Esophagus muscularis mucosa (tissue), 3 donors: ENCODE measurements at regions not wholly inside any gene's neighbourhood (a gene's known extent, or its start where the extent isn't known, plus 50 kb on each side); places are given as distances from the start of the nearest gene placed in this dataset.

Experiments
- POLR2AphosphoS5 ChIP-seq, 2 donors: sonication (generic); formaldehyde crosslinking; IDR thresholded peaks; one replicate each; pipeline ENCODE4 v1.6.1; 2017; ENCODE audit warnings: antibody characterized with exemption in 2 of 2
- TF ChIP-seq, protein P1 (sequence below), 3 experiments: fragments of 200-600 bp in 2 of 3; fragments of 450-650 bp in 1 of 3; sonication (generic) in 2 of 3; IDR thresholded peaks; one replicate each; pipeline ENCODE4 v1.5.1; 2017 to 2019; ENCODE audit warnings: antibody characterized with exemption in 3 of 3, mild to moderate bottlenecking in 2 of 3, moderate library complexity in 1 of 3

DNA sequence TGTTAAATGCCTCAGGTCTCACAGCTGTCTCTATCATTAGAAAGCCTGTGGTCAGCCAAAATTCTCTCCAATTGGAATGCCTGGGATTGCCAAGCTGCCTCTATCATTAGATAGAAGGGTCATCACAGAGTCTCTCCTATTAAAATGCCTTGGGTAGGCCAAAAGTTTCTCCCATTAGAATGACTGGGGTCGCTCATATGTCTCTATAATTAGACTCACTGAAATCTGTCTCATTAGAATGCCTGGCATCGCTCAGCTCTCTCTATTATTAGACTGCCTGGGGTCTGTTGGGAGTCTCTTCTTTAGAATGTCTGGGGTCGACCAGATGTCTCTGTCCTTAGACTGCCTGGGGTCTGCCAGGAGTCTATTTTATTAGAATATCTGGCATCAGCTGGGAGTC is 2265.1 kb downstream of the TP53TG3F start:
- TF ChIP-seq POLR2AphosphoS5 (IDR thresholded peaks at IDR 0.05): no peak
- TF ChIP-seq, protein P1, sequence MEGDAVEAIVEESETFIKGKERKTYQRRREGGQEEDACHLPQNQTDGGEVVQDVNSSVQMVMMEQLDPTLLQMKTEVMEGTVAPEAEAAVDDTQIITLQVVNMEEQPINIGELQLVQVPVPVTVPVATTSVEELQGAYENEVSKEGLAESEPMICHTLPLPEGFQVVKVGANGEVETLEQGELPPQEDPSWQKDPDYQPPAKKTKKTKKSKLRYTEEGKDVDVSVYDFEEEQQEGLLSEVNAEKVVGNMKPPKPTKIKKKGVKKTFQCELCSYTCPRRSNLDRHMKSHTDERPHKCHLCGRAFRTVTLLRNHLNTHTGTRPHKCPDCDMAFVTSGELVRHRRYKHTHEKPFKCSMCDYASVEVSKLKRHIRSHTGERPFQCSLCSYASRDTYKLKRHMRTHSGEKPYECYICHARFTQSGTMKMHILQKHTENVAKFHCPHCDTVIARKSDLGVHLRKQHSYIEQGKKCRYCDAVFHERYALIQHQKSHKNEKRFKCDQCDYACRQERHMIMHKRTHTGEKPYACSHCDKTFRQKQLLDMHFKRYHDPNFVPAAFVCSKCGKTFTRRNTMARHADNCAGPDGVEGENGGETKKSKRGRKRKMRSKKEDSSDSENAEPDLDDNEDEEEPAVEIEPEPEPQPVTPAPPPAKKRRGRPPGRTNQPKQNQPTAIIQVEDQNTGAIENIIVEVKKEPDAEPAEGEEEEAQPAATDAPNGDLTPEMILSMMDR (IDR thresholded peaks at IDR 0.05): no peak
